H9 (cell line): ENCODE measurements at regions not wholly inside any gene's neighbourhood (a gene's known extent, or its start where the extent isn't known, plus 50 kb on each side); places are given as distances from the start of the nearest gene placed in this dataset.

ENCODE experiments used
- DNase-seq: peaks from one replicate; pipeline ENCODE4 v3.0.0-alpha.2; 2017
- H2AFZ ChIP-seq: one replicate; pipeline ENCODE4 v1.6.1; 2013; ENCODE audit warnings: mild to moderate bottlenecking, low read length, control low read depth, moderate library complexity
- H2AK5ac ChIP-seq: 2 replicates; pipeline ENCODE4 v1.6.1; 2013; ENCODE audit warnings: low read length, control low read depth, mixed read lengths; ENCODE audit not compliant: insufficient read length
- H2BK120ac ChIP-seq: one replicate; pipeline ENCODE4 v1.6.1; 2013; ENCODE audit warnings: low read depth, mild to moderate bottlenecking, low read length, control low read depth, inconsistent platforms; ENCODE audit not compliant: poor library complexity, severe bottlenecking
- H2BK12ac ChIP-seq: 2 replicates; pipeline ENCODE4 v1.6.1; 2013; ENCODE audit warnings: low read length, control low read depth, mixed read lengths, low read depth; ENCODE audit not compliant: insufficient read length
- H2BK15ac ChIP-seq: 2 replicates; pipeline ENCODE4 v1.6.1; 2013; ENCODE audit warnings: low read depth, low read length, control low read depth
- H2BK20ac ChIP-seq: one replicate; pipeline ENCODE4 v1.6.1; 2013; ENCODE audit warnings: low read depth, mild to moderate bottlenecking, low read length, control low read depth, inconsistent platforms; ENCODE audit not compliant: poor library complexity, severe bottlenecking
- H2BK5ac ChIP-seq: 2 replicates; pipeline ENCODE4 v1.6.1; 2013; ENCODE audit warnings: low read length, control low read depth, mixed read lengths; ENCODE audit not compliant: insufficient read length
- H3K14ac ChIP-seq: 2 replicates; pipeline ENCODE4 v1.6.1; 2013; ENCODE audit warnings: low read length, control low read depth; ENCODE audit not compliant: insufficient read depth
- H3K18ac ChIP-seq: 2 replicates; pipeline ENCODE4 v1.6.1; 2013; ENCODE audit warnings: low read depth, mild to moderate bottlenecking, mixed read lengths, low read length, control low read depth; ENCODE audit not compliant: insufficient read length
- H3K23ac ChIP-seq: 2 replicates; pipeline ENCODE4 v1.6.1; 2013; ENCODE audit warnings: low read length, control low read depth, mixed read lengths, low read depth; ENCODE audit not compliant: insufficient read length
- H3K23me2 ChIP-seq: 2 replicates; pipeline ENCODE4 v1.6.1; 2013; ENCODE audit warnings: low read depth, mild to moderate bottlenecking, mixed read lengths, low read length, control low read depth; ENCODE audit not compliant: insufficient read length, poor library complexity, severe bottlenecking
- H3K27ac ChIP-seq: 2 replicates; pipeline ENCODE4 v1.5.1; 2013; ENCODE audit warnings: low read length, control low read depth, mixed read lengths, low read depth; ENCODE audit not compliant: insufficient read length
- H3K27me3 ChIP-seq: 2 replicates; pipeline ENCODE4 v1.6.1; 2013; ENCODE audit warnings: low read length, control low read depth, inconsistent platforms; ENCODE audit not compliant: insufficient read depth
- H3K4ac ChIP-seq: 2 replicates; pipeline ENCODE4 v1.6.1; 2013; ENCODE audit warnings: low read depth, mild to moderate bottlenecking, control low read depth, inconsistent platforms, low read length, moderate library complexity
- H3K4me1 ChIP-seq: 2 replicates; pipeline ENCODE4 v1.6.1; 2013; ENCODE audit warnings: low read length, control low read depth, inconsistent platforms; ENCODE audit not compliant: insufficient read depth
- H3K4me2 ChIP-seq: 2 replicates; pipeline ENCODE4 v1.6.1; 2013; ENCODE audit warnings: low read length, control low read depth, mixed read lengths; ENCODE audit not compliant: insufficient read length, insufficient read depth
- H3K56ac ChIP-seq: 2 replicates; pipeline ENCODE4 v1.6.1; 2013; ENCODE audit warnings: low read depth, mild to moderate bottlenecking, mixed read lengths, low read length, control low read depth; ENCODE audit not compliant: insufficient read length
- H3K79me1 ChIP-seq: 2 replicates; pipeline ENCODE4 v1.6.1; 2013; ENCODE audit warnings: low read depth, mild to moderate bottlenecking, moderate library complexity, low read length, control low read depth, inconsistent platforms; ENCODE audit not compliant: insufficient read depth, poor library complexity, severe bottlenecking
- H3K79me2 ChIP-seq: 2 replicates; pipeline ENCODE4 v1.6.1; 2013; ENCODE audit warnings: low read length, control low read depth, inconsistent platforms; ENCODE audit not compliant: insufficient read depth
- H3K9ac ChIP-seq: 2 replicates; pipeline ENCODE4 v1.6.1; 2013; ENCODE audit warnings: low read length, control low read depth, mixed read lengths; ENCODE audit not compliant: insufficient read length; ENCODE audit errors: extremely low read depth
- H3K9me3 ChIP-seq: one replicate; pipeline ENCODE4 v1.6.1; 2013; ENCODE audit warnings: low read depth, low read length, inconsistent platforms; ENCODE audit not compliant: control insufficient read depth
- H3T11ph ChIP-seq: one replicate; pipeline ENCODE4 v1.6.1; 2013; ENCODE audit warnings: mild to moderate bottlenecking, low read length, control low read depth, inconsistent platforms
- H4K20me1 ChIP-seq: one replicate; pipeline ENCODE4 v1.6.1; 2013; ENCODE audit not compliant: control insufficient read depth, insufficient read length, insufficient read depth
- H4K5ac ChIP-seq: 2 replicates; pipeline ENCODE4 v1.6.1; 2013; ENCODE audit warnings: low read depth, mild to moderate bottlenecking, mixed read lengths, low read length, control low read depth; ENCODE audit not compliant: insufficient read length
- H4K8ac ChIP-seq: replicated peaks from 2 replicates; pipeline ENCODE4 v1.6.1; 2013; ENCODE audit warnings: low read length, control low read depth, mixed read lengths, low read depth; ENCODE audit not compliant: insufficient read length
- H4K91ac ChIP-seq: 2 replicates; pipeline ENCODE4 v1.6.1; 2013; ENCODE audit warnings: low read depth, mild to moderate bottlenecking, moderate library complexity, mixed read lengths, low read length, control low read depth; ENCODE audit not compliant: insufficient read length
- H3K27ac Mint-ChIP-seq, 3 experiments: 2 replicates in 2 of 3; 3 replicates in 1 of 3; pipeline ENCODE4 v1.8.0; 2020 to 2021; ENCODE audit warnings: mixed read lengths in 3 of 3, mild to moderate bottlenecking in 1 of 3, moderate library complexity in 1 of 3
- H3K27me3 Mint-ChIP-seq: 2 replicates; pipeline ENCODE4 v1.8.0; 2021; ENCODE audit warnings: low read depth, mild to moderate bottlenecking, moderate library complexity, mixed read lengths
- H3K36me3 Mint-ChIP-seq, 3 experiments: 2 replicates in 2 of 3; 3 replicates in 1 of 3; pipeline ENCODE4 v1.8.0; 2020 to 2021; ENCODE audit warnings: low read depth in 3 of 3, mixed read lengths in 3 of 3; ENCODE audit not compliant: insufficient read depth in 1 of 3
- H3K4me1 Mint-ChIP-seq, 2 experiments: 2 replicates each; pipeline ENCODE4 v1.8.0; 2020; ENCODE audit warnings: mixed read lengths in 2 of 2
- H3K4me3 Mint-ChIP-seq, 2 experiments: 2 replicates in 1 of 2; 3 replicates in 1 of 2; pipeline ENCODE4 v1.8.0; 2020 to 2021; ENCODE audit warnings: mild to moderate bottlenecking in 2 of 2, mixed read lengths in 2 of 2, moderate library complexity in 1 of 2
- H3K9me3 Mint-ChIP-seq, 2 experiments: 2 replicates in 1 of 2; 3 replicates in 1 of 2; pipeline ENCODE4 v1.8.0; 2020; ENCODE audit warnings: mild to moderate bottlenecking in 2 of 2, mixed read lengths in 2 of 2, moderate library complexity in 1 of 2
- WGBS: extraction: QIAGEN DNeasy Blood & Tissue Kit; methylation state at CpG from one replicate; pipeline ENCODE4 v1.1.7; 2013; ENCODE audit warnings: missing lambda C conversion rate, low lambda C conversion rate, mixed read lengths; ENCODE audit not compliant: insufficient read length; ENCODE audit errors: extremely low coverage; 5-methylcytosine and 5-hydroxymethylcytosine counted together
- TF ChIP-seq, protein P1 (sequence below): fragments of 200-600 bp; sonication (generic); conservative IDR thresholded peaks from 3 replicates; pipeline ENCODE4 v1.8.0; 2021; ENCODE audit warnings: antibody characterized with exemption, mild to moderate bottlenecking

DNA sequence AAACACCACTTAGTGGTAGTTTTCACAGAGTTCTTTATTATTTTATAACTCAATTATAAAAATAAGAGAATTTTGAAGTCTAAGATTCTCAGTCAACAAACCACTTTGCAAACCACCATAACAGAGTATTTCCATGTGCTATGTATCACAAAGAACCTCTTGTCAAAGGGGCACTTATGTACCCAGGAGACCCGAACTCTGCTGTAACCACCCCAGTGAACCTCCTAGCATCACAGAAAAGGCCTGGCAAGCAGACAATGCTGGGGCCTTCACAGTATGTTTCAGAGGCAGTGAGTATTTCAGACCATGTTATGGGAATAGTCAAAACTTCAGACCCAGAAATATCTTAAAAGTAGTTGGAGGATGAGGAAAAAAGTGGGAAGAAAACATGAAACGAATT lies 714.1 kb downstream of the EFNB2 start:
- Histone ChIP-seq H3K14ac (no peak overlapping the region), H2BK120ac (no peak overlapping the region), H3K9me3 (no peaks in the 10 kb centered on the region), H2BK15ac (no peak overlapping the region), H2AK5ac (no peak overlapping the region), H4K20me1 (no peaks in the 10 kb centered on the region), H3K23ac (no peak overlapping the region), H3K79me2 (no peaks in the 10 kb centered on the region), H3K4me1 (peaks cover 5% of the 10 kb centered on the region; the same call in 1 of the 2 replicates), H3K27me3 (no peaks in the 10 kb centered on the region; the same call in 1 of the 2 replicates), H3K4me2 (no peak overlapping the region), H3K4ac (no peak overlapping the region), H2BK12ac (no peak overlapping the region), H3T11ph (no peak overlapping the region), H3K23me2 (no peaks in the 10 kb centered on the region), H2BK5ac (no peak overlapping the region), H2AFZ (no peak overlapping the region), H4K91ac (no peak overlapping the region), H3K9ac (no peak overlapping the region), H3K27ac (no peak overlapping the region), H3K79me1 (no peaks in the 10 kb centered on the region), H3K56ac (no peak overlapping the region), H3K18ac (no peak overlapping the region), H2BK20ac (no peak overlapping the region), H4K8ac (no peak overlapping the region), H4K5ac (no peak overlapping the region)
- Mint-ChIP-seq H3K4me1 (peaks cover 15% of the 10 kb centered on the region in 2 experiments), H3K27ac (0 out of 7 replicates have a peak overlapping the region, but pooled peaks of 1 of the 3 experiments have one; percentile 20), H3K27me3 (peaks cover 31% of the 10 kb centered on the region), H3K4me3 (no peak overlapping the region), H3K36me3 (no peaks in the 10 kb centered on the region), H3K9me3 (no peaks in the 10 kb centered on the region)
- TF ChIP-seq, protein P1, sequence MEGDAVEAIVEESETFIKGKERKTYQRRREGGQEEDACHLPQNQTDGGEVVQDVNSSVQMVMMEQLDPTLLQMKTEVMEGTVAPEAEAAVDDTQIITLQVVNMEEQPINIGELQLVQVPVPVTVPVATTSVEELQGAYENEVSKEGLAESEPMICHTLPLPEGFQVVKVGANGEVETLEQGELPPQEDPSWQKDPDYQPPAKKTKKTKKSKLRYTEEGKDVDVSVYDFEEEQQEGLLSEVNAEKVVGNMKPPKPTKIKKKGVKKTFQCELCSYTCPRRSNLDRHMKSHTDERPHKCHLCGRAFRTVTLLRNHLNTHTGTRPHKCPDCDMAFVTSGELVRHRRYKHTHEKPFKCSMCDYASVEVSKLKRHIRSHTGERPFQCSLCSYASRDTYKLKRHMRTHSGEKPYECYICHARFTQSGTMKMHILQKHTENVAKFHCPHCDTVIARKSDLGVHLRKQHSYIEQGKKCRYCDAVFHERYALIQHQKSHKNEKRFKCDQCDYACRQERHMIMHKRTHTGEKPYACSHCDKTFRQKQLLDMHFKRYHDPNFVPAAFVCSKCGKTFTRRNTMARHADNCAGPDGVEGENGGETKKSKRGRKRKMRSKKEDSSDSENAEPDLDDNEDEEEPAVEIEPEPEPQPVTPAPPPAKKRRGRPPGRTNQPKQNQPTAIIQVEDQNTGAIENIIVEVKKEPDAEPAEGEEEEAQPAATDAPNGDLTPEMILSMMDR: no peak
- WGBS: no CpG with 5 or more reads among the region's 2 CpGs
- DNase-seq: no peak
